DMS153 (cell line): ENCODE measurements at regions not wholly inside any gene's neighbourhood (a gene's known extent, or its start where the extent isn't known, plus 50 kb on each side); places are given as distances from the start of the nearest gene placed in this dataset.

Experiments
- DNase-seq: peaks from one replicate; lab custom pipeline; 2025; lab: John Stamatoyannopoulos, UW

- no peak for DNase-seq
Observed at GRCh38 chr18:66734451-66734850, 130.6 kb upstream of the CDH19 start.

GRCh38 chr18:66731890-66732289 lies 128.0 kb upstream of the CDH19 start:
- DNase-seq, result no peak

DNA sequence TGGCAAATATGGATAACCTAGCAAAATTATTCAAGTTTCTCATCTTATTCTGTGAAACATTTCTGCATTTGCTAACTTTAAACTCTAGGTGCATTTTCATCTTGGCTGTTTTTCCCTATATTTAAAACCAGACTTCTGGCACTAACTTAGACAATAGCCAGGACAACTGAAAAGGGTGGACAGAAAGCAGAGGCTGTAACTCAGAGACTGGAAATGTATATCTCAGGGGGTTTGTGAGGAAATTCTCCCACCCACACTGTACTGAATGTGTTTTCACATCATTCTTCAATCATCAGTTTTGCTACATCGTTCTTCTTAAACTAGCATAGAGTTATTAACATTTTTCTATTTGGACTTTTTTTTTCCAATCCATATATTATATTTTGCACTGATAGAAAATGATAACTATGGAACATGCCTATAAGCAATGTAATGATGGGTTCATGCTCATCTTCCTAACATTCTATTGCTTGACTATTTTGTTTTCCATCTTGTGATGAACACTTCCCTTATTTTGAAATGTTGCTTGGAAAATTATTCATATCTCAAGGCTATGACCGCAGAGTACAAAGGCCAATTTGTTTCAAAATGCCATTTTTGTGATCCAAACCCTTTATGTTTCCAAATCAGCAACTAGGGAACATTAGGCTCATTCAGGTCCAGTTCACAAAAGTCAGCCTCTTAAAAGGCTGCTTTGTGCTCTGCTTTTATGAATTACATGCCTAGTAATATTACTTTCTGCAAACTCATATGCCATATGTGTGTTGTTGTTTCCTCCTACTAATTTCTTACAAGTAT lies 125.8 kb upstream of the CDH19 start:
- DNase-seq, result no peak

DNA sequence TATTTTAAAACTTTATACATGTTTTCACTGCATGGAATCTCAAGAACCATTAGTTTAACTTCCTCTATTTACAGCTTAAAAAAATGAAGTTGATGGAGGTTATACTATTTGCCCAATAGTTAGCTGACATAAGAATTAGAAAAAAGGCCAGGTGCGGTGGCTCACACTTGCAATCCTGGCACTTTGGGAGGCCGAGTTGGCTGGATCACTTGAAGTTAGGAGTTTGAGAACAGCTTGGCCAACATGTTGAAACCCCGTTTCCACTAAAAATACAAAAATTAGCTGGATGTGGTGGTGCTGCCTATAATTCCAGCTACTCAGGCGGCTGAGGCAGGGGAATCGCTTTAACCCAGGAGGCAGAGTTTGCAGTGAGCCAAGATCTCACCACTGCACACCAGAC lies 125.1 kb upstream of the CDH19 start:
- DNase-seq, result no peak

DNA sequence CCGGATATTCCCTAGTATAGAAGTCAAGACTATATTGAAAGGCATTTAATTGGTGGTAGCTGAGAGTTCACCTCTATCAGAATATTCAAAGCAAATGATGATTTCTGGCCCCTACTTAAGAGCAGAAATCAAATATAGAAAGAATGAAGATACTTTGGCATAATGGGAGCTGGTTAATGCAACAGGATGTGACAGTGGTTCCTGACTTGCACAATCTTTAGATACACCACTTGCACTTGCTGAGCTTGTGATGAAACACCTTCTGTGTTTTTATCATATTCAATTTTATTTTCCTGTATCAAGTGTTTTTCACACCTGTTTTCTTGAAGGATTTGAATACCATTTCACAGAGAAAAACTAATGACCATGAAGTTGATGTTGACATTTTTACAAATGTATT lies 124.1 kb upstream of the CDH19 start:
- no peak for DNase-seq

DNA sequence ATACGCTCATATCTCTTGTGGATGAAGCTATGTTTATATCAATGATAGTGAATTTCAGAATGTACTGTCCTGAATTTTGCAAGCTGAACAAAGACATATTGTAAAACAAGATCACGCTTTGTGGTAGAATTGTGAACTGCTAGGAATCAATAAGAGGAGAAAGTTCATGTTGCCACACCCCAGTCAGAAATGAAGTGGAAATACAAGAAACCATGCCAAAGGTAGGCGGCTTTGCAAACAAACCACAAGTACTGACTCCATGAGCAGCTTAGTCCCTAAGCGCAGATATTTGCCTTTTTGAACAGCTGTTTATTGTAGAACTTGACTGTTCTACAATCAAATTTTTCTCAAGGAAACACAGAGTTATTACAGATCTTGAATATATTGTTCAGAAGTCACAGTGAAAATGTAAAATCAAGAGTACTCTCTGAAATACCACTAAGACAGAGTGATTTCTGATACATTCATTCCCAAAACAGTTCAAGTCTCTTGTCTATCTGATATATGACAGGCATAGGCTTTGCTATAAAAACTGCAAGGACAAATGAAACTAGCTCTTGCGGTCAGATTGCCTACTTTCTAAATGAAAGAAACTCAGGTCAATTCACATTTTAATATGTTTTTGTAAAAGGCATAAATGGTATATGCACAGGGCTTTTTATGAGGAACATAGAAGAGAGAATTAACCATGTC lies 120.9 kb upstream of the CDH19 start:
- DNase-seq, result no peak

- no peak for DNase-seq
Observed at GRCh38 chr18:66722671-66723070, 118.8 kb upstream of the CDH19 start.

DNA sequence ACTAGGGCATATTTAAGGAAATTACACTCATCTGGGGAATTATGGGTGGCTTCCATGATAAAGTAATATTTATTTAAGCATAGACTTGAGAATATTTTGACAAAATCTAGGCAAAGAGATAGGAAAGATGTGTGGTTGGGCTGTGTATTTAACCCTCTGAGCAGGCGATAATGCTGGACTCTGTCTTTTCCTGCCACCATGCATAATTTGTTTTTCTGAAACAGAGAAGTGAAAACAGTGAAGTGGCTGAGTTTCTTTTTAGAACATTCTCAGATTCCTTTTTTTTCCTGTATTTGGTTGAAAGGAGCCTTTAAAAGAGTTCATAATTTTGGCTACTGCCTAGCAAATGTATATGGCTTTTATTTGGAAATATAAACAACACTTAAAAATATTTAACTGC lies 104.8 kb upstream of the CDH19 start:
- no peak for DNase-seq

DNA sequence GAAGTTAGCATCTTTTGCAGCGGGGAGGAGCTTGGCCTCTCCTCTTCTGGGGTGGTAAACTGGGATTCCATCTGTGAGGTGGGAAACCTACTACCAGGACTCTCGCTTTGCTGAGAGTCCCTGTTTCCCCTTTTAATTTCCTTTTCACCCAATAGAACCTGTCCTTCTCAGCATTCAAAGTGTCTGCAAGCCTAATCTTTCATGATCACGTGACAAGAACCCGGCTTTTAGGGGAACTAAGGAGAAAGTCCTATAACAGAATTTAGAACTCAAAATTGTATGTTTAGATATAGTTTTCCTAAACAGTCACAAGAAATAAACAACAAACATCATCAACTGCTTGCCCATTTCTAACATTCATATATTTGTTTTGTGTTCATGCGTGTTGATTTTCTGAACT lies 103.6 kb upstream of the CDH19 start:
- no peak for DNase-seq

DNA sequence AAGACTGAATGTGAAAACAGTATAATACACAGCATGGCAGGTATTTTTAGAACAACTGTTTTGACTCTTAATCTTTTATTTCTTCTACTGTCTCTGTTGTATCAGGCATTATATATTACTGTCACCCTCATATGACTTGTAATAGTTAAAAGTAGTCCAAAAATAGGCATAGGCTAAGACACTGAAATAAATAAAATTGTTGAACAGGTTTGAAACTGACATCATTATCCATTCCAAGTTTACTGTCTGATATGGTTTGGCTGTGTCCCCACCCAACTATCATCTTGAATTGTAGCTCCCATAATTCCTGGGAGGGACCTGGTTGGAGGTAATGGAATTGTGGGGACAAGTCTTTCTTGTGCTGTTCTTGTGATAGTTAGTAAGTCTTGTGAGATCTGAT lies 91.4 kb upstream of the CDH19 start:
- DNase-seq, result no peak

GRCh38 chr18:66694852-66695251 lies 91.0 kb upstream of the CDH19 start:
- DNase-seq, result no peak

GRCh38 chr18:66687635-66688034 lies 83.7 kb upstream of the CDH19 start:
- DNase-seq, result no peak

DNA sequence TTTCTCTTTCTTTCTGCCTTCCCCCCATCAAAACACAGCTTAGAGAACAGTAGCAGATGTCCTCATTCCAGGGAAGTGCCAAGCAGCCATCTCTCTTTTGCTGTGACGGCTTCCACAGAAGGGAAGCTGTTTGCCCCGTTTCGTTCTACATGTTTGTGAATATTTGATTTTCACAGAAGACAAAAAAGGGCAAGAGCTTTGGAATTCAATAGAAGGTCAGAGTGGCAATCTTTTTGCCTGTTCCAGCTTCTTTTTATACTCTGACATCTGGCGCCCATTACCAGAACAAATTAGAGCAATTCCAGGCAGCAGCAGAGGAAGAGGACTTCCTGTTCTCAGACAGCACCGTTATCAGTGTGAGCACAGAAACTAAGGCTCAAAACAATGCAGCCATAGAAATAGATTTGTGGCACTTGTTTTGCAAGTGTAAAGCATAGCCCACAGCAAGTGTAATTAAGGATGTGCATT lies 79.0 kb upstream of the CDH19 start:
- no peak for DNase-seq

DNA sequence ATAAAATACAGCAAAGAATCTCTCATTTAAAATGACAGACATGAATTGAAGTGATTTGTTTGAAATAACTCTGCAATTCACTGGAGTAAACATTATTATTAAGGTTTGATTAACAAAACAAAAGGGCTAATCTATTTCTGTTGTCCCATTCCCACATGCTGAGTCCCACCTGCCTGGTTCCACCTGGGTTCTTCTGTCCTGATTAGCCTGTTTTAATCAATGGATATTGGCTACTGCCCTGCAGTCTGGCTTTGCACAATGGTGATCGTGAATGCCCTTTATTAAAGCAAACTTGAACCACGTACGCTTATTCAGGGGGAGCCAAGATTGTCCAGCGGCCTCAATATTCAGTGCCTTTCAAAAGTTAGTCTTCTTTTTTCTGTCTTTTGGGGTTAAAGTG lies 72.8 kb upstream of the CDH19 start:
- no peak for DNase-seq

DNA sequence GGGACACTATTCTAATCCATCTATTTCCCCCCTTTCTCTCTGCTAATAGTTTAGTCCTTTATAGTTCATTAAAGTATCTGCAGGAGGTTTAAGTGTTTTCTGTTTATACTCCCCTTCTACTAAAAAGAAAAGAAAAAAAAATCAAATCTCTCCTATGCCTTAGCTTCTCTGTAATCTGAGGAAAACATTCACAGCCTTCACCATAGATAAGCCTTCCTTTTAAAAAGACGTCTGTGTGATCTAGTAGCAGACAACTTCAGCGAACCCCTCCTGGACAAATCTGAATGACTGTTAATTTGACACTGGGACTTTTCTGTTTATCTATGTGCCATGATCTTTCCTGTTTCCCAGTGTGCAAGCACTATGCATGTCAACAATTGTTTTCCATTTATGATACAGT lies 70.4 kb upstream of the CDH19 start:
- no peak for DNase-seq

GRCh38 chr18:66668706-66669105 lies 64.8 kb upstream of the CDH19 start:
- DNase-seq, result no peak

DNA sequence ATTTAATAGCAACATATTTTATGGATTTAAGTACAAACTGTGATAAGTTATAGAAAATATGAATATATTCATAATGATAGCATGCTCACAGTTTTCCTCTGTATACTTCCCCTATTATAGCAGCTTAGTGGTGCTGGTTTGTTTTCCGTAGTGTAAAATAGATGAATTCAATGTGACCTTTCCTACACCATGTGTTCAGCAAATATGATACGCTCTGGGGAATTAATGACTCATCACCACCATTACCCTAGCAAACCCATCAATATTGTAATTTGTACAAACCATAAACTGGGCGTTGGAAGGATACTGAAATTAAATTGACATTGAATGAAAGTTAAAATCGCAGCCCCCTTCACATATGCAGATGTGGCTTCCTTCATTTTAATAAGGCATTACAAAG lies 58.7 kb upstream of the CDH19 start:
- no peak for DNase-seq

DNA sequence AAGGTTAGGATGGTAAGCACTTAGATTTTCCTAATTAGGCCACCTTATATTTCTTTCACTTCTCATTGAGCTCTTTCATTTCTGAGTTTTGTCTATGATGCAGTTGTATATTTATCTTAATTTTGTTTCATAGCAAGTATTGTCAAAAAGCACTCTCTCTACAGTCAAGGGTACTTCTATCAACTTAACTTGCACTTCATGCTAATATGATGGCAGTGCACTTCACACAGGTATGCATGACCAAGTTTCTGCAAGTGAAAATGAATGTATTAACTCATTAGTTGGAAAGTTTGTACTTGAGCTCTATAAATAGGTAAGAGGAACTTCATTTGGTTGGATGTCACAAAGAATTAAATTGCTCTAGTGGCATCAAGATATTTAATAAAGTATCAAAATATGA lies 51.5 kb upstream of the CDH19 start:
- DNase-seq, result no peak
